ENCODE measurements at regions not wholly inside any gene's neighbourhood (a gene's known extent, or its start where the extent isn't known, plus 50 kb on each side); places are given as distances from the start of the nearest gene placed in this dataset.

DNA sequence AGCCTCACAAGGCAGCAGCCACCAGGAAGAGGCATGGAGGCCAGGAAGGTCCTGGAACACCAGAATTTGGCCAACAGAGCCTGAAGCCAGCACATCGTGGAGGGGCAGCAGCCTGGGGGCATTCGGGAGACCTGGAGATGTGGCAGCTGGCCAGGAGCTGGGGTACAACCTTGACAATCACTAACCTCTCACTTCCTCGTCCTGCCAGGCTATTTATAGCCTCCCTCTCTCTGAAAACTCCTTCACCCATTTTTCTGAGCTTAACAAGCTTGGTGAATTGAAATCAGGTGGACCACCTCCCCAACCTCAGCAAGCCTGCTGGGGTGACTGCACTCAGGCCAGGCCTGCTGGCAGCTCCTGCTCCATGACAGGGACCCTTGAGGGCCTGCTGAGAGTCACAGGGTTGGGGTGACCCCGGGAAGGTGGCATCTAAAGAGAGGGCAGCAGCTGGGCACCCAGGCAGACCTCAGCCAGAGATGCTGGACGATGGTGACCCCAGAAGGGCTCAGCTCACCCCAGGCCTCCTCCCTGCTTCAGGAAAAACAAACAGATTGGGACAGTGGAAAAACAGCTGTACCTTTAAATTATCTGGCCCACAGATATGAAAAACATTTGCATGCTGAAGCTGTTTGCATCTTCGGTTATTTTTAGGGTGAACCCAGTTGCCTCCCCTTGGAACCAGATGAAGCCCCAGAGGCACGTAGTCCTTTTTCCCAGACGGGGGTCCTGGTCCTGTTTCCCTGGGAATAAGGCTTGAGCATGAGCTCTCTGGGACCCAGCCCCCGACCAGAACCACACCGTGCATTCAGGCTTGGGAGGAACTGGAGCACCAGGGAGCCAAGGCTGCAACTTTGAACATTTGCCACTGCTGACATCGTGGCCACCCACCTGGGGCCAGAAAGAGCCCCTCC is 67.0 kb downstream of the PITPNM2 start:
- H3K36me3 Mint-ChIP-seq (ENCODE audit: low read depth) = no peaks in the 10 kb centered on the region
- no peak for DNase-seq
- no peak overlapping the region for H3K4me3 Mint-ChIP-seq
- peaks cover 5% of the 10 kb centered on the region for H3K4me1 Mint-ChIP-seq (ENCODE audit: low read depth)
- H3K27me3 Mint-ChIP-seq (ENCODE audit: insufficient read depth) = peaks cover 34% of the 10 kb centered on the region
- H3K9me3 Mint-ChIP-seq = no peaks in the 10 kb centered on the region
- no peak overlapping the region for H3K27ac Mint-ChIP-seq
- TF ChIP-seq, protein P1, sequence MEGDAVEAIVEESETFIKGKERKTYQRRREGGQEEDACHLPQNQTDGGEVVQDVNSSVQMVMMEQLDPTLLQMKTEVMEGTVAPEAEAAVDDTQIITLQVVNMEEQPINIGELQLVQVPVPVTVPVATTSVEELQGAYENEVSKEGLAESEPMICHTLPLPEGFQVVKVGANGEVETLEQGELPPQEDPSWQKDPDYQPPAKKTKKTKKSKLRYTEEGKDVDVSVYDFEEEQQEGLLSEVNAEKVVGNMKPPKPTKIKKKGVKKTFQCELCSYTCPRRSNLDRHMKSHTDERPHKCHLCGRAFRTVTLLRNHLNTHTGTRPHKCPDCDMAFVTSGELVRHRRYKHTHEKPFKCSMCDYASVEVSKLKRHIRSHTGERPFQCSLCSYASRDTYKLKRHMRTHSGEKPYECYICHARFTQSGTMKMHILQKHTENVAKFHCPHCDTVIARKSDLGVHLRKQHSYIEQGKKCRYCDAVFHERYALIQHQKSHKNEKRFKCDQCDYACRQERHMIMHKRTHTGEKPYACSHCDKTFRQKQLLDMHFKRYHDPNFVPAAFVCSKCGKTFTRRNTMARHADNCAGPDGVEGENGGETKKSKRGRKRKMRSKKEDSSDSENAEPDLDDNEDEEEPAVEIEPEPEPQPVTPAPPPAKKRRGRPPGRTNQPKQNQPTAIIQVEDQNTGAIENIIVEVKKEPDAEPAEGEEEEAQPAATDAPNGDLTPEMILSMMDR (IDR thresholded peaks at IDR 0.05) = no peak

DNA sequence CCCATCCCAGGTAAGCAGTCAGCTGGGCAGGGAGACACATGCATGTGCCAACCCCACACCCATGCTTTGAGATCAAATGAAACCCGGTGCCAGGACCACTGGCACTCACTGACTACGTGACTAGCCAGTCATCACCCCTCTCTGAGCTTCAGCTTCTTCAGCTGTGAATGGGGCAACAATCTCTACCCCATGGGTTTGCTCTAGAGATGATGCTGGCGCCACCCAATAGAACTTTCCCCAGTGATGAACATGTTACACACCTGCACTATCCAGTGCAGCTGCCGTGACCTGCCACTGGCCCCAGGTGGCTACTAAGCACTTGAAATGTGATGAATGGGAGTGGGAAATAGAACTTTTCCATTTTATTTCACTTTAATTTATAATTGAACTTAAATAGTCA is 70.3 kb downstream of the PITPNM2 start:
- TF ChIP-seq, protein P1 (IDR thresholded peaks at IDR 0.05) = no peak
- Mint-ChIP-seq H3K36me3 (ENCODE audit: low read depth) (no peaks in the 10 kb centered on the region), H3K27ac (no peak overlapping the region), H3K4me1 (ENCODE audit: low read depth) (peaks cover 13% of the 10 kb centered on the region), H3K27me3 (ENCODE audit: insufficient read depth) (peaks cover 49% of the 10 kb centered on the region), H3K9me3 (no peaks in the 10 kb centered on the region), H3K4me3 (no peak overlapping the region)
- no peak for DNase-seq

DNA sequence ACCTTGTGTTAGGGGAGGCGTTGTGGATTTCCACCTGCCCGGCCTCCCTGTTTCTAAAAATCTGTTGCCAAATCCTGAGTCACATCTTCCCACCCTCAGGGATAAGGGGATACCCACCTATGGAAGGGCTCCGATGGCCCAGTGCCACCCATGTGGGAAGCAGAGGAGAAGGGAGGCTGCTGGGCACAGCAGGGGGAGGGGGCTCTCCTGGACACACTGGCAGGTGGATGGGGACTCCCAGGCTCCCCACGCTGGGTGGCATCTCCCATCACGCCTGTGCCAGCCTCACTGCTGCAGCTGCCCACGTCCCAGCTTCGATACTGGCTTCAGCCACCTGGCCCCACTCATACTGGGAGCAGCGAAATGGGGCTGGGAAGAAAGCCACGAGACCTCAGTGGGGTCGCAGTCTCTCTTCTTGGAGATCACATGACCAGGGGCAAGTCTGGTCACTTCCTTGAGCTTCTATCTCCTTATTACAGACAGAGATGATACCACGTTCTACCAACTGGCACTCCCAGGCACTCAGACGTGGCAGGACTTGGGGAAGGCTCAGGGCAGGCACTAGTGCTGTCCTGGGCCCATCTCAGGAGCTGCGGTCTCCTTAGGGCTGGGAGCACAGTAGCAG is 72.2 kb downstream of the PITPNM2 start:
- no peak overlapping the region for H3K4me3 Mint-ChIP-seq
- H3K9me3 Mint-ChIP-seq = no peaks in the 10 kb centered on the region
- no peak overlapping the region for H3K27ac Mint-ChIP-seq
- TF ChIP-seq, protein P1 (IDR thresholded peaks at IDR 0.05) = no peak
- H3K27me3 Mint-ChIP-seq (ENCODE audit: insufficient read depth) = peaks cover 45% of the 10 kb centered on the region
- no peaks in the 10 kb centered on the region for H3K36me3 Mint-ChIP-seq (ENCODE audit: low read depth)
- DNase-seq = no peak
- H3K4me1 Mint-ChIP-seq (ENCODE audit: low read depth) = peaks cover 19% of the 10 kb centered on the region

DNA sequence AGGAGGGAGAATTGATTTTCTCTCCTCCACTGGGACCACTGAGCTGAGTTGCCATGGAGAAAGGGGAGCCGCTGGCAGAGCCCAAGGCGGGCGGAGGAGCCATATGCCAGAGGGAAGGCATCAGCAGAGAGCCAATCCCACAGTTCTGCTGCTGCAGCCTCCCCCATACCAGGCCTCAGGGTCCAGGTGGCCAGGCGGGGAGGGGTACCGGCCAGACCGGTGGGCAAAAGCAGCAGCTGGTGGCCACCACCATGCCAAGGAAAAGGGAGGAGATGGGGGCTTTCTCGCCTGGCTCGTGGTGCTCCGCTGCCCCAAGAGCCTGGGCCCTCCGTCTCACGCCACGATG is 72.8 kb downstream of the PITPNM2 start:
- Mint-ChIP-seq H3K27me3 (ENCODE audit: insufficient read depth) (peaks cover 39% of the 10 kb centered on the region), H3K9me3 (no peaks in the 10 kb centered on the region), H3K4me3 (no peak overlapping the region), H3K36me3 (ENCODE audit: low read depth) (no peaks in the 10 kb centered on the region), H3K4me1 (ENCODE audit: low read depth) (peaks cover 19% of the 10 kb centered on the region), H3K27ac (no peak overlapping the region)
- TF ChIP-seq, protein P1 (IDR thresholded peaks at IDR 0.05) = no peak
- no peak for DNase-seq

DNA sequence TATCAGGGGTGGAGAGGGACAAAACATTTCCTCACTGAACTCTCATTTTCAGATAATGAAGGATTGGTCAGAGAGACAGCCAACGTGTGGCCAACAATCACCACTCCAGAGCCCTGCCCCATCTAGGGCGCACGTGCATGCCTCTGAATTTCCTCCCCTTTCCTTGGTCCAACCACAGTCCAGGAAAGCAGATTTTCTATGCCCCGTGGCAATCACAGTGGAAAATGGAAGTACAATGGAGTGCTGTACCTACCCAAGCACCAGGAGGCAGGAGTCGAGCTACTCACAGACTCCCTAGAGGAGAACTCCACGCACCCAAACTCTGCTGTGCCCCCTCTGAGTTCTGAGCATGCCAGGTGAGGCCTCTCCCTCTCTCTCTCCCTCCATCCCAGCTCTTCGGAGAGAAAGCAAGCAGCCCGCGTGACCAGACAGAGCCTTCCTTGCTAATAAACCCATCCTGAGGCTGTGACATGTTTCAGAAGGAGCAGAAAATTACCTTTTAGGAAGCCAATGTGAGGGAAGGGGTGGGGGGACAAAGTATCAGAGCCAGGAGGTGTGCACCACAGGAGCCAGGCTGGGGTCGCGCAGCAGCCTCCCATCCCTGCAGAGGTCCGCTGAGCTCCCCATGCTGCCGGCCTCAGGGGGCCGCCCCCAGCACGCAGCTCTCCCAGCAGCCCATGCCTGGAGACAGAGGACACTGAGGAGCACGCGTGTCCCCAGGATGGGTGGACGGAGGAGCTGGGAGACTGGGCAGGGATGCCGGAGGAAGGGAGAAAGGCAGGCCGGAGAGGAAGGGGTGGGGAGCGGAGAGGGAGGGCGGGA is 73.4 kb downstream of the PITPNM2 start:
- DNase-seq = no peak
- Mint-ChIP-seq H3K27me3 (ENCODE audit: insufficient read depth) (peaks cover 37% of the 10 kb centered on the region), H3K36me3 (ENCODE audit: low read depth) (no peaks in the 10 kb centered on the region), H3K9me3 (no peaks in the 10 kb centered on the region), H3K4me3 (no peak overlapping the region), H3K4me1 (ENCODE audit: low read depth) (peaks cover 19% of the 10 kb centered on the region), H3K27ac (no peak overlapping the region)
- TF ChIP-seq, protein P1 (IDR thresholded peaks at IDR 0.05) = no peak
